Neural progenitor cell (in vitro differentiated cells): ENCODE measurements at regions not wholly inside any gene's neighbourhood (a gene's known extent, or its start where the extent isn't known, plus 50 kb on each side); places are given as distances from the start of the nearest gene placed in this dataset.
A peak's percentile ranks its signal among the peaks of the same experiment; 100 is the strongest.

Experiments
- DNase-seq: peaks from one replicate; pipeline ENCODE4 v3.0.0-alpha.2; 2016; ENCODE audit warnings: low spot score
- H2AFZ ChIP-seq: fragments of 200-600 bp; sonication (generic); replicated peaks from 2 replicates; pipeline ENCODE4 v1.6.1; 2016; ENCODE audit warnings: antibody characterized with exemption
- H3F3A ChIP-seq: fragments of 200-600 bp; sonication (generic); 2 replicates; pipeline ENCODE4 v1.6.1; 2016; ENCODE audit warnings: antibody characterized with exemption, low read depth
- H3K27ac ChIP-seq: fragments of 200-600 bp; sonication (generic); 2 replicates; pipeline ENCODE4 v1.5.1; 2016; ENCODE audit warnings: mild to moderate bottlenecking
- H3K27me3 ChIP-seq: fragments of 200-600 bp; sonication (generic); 2 replicates; pipeline ENCODE4 v1.6.1; 2016; ENCODE audit warnings: mild to moderate bottlenecking, moderate library complexity
- H3K36me3 ChIP-seq: fragments of 200-600 bp; sonication (generic); 2 replicates; pipeline ENCODE4 v1.5.1; 2016
- H3K4me1 ChIP-seq: fragments of 200-600 bp; sonication (generic); 2 replicates; pipeline ENCODE4 v1.6.1; 2016; ENCODE audit warnings: mixed run types
- H3K4me2 ChIP-seq: fragments of 200-600 bp; sonication (generic); 2 replicates; pipeline ENCODE4 v1.6.1; 2016
- H3K4me3 ChIP-seq: fragments of 200-600 bp; sonication (generic); 2 replicates; pipeline ENCODE4 v1.5.1; 2016
- H3K79me2 ChIP-seq: fragments of 200-600 bp; sonication (generic); 2 replicates; pipeline ENCODE4 v1.6.1; 2016; ENCODE audit warnings: low read depth
- H3K9ac ChIP-seq: fragments of 200-600 bp; sonication (generic); 2 replicates; pipeline ENCODE4 v1.6.1; 2016
- H3K9me3 ChIP-seq: fragments of 200-600 bp; sonication (generic); 2 replicates; pipeline ENCODE4 v1.5.1; 2016; ENCODE audit warnings: low read depth
- H4K20me1 ChIP-seq: fragments of 200-600 bp; sonication (generic); 2 replicates; pipeline ENCODE4 v1.6.1; 2016; ENCODE audit warnings: low read depth
- H3K27ac Mint-ChIP-seq: 3 replicates; pipeline ENCODE4 v1.8.0; 2021; ENCODE audit warnings: mixed read lengths
- H3K27me3 Mint-ChIP-seq: 2 replicates; pipeline ENCODE4 v1.8.0; 2022; ENCODE audit warnings: low read depth, mild to moderate bottlenecking, inconsistent platforms, moderate library complexity, mixed read lengths; ENCODE audit not compliant: insufficient read depth
- H3K36me3 Mint-ChIP-seq: 3 replicates; pipeline ENCODE4 v1.8.0; 2021; ENCODE audit warnings: mixed read lengths
- H3K4me1 Mint-ChIP-seq: 3 replicates; pipeline ENCODE4 v1.8.0; 2021; ENCODE audit warnings: mixed read lengths
- H3K4me3 Mint-ChIP-seq: 3 replicates; pipeline ENCODE4 v1.8.0; 2021; ENCODE audit warnings: mild to moderate bottlenecking, moderate library complexity, mixed read lengths
- H3K9me3 Mint-ChIP-seq: 3 replicates; pipeline ENCODE4 v1.8.0; 2020; ENCODE audit warnings: mixed read lengths
- EZH2 ChIP-seq: fragments of 200-600 bp; sonication (generic); IDR thresholded peaks from 2 replicates; pipeline ENCODE4 v1.6.1; 2017; ENCODE audit warnings: antibody characterized with exemption, mild to moderate bottlenecking, moderate library complexity
- EZH2phosphoT487 ChIP-seq: fragments of 200-600 bp; sonication (generic); IDR thresholded peaks from 2 replicates; pipeline ENCODE4 v1.6.1; 2017; ENCODE audit warnings: antibody characterized with exemption
- TF ChIP-seq, protein P1 (sequence below): fragments of 200-600 bp; sonication (generic); IDR thresholded peaks from 2 replicates; pipeline ENCODE4 v1.5.1; 2017; ENCODE audit warnings: antibody characterized with exemption, mild to moderate bottlenecking

DNA sequence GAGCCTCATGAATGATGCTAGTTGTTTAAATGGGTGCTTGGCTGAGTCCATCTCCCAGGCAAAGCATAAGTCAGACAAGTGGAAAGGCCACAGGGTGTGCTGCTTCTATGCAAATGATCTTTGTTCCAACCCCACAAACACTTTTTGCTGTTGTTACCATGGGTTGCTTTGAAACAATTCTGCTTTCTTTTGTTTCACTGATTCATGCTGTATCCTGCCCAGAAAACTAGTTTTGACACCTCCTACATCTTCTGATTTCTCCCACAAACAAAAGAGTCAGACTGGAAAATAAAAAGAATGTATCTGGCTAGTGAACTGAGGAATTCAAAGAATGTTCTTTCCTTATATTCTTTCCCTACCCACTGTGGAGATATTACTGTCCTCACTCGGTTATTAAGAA is 298.6 kb downstream of the DIRAS2 start:
- H3K9ac ChIP-seq, result no peak overlapping the region
- H3K79me2 ChIP-seq, result no peaks in the 10 kb centered on the region
- H3K4me3 Mint-ChIP-seq, result no peak overlapping the region
- TF ChIP-seq, protein P1, sequence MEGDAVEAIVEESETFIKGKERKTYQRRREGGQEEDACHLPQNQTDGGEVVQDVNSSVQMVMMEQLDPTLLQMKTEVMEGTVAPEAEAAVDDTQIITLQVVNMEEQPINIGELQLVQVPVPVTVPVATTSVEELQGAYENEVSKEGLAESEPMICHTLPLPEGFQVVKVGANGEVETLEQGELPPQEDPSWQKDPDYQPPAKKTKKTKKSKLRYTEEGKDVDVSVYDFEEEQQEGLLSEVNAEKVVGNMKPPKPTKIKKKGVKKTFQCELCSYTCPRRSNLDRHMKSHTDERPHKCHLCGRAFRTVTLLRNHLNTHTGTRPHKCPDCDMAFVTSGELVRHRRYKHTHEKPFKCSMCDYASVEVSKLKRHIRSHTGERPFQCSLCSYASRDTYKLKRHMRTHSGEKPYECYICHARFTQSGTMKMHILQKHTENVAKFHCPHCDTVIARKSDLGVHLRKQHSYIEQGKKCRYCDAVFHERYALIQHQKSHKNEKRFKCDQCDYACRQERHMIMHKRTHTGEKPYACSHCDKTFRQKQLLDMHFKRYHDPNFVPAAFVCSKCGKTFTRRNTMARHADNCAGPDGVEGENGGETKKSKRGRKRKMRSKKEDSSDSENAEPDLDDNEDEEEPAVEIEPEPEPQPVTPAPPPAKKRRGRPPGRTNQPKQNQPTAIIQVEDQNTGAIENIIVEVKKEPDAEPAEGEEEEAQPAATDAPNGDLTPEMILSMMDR, result no peak
- TF ChIP-seq EZH2, result no peak
- no peak for TF ChIP-seq EZH2phosphoT487
- peaks cover 14% of the 10 kb centered on the region for H3K4me1 ChIP-seq
- H3K27me3 ChIP-seq, result no peaks in the 10 kb centered on the region
- peaks cover 14% of the 10 kb centered on the region for H3K4me1 Mint-ChIP-seq
- no peaks in the 10 kb centered on the region for H3K9me3 ChIP-seq
- H3F3A ChIP-seq, result peaks cover 6% of the 10 kb centered on the region
- peak; percentile 39 for DNase-seq
- H3K36me3 ChIP-seq, result no peaks in the 10 kb centered on the region
- no peak overlapping the region for H3K27ac Mint-ChIP-seq
- H3K36me3 Mint-ChIP-seq, result no peaks in the 10 kb centered on the region
- no peak overlapping the region for H2AFZ ChIP-seq
- peak overlapping the region; percentile 53 for H3K4me2 ChIP-seq
- H4K20me1 ChIP-seq, result no peaks in the 10 kb centered on the region
- peak overlapping the region; percentile 43 for H3K27ac ChIP-seq
- no peak overlapping the region for H3K4me3 ChIP-seq
- no peaks in the 10 kb centered on the region for H3K9me3 Mint-ChIP-seq
- H3K27me3 Mint-ChIP-seq, result peaks cover 3% of the 10 kb centered on the region

DNA sequence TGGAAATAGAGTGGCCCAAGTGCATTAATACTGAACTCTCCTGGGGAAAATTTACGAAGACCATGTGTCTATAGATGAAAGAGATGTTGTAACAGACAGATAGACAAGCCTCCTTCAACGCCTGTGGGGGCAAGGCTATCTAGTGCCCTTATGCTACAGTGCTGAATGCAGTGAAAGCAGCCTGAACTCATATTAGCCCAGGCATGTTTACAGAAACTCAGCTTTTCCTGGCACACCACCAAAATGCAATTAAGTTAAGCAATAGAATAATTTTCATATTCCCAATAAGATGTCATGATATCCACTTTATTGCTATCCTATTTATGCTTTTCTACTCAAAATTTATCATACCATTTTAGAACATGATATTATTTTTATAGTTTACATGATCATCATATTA is 277.0 kb downstream of the DIRAS2 start:
- H3K27me3 Mint-ChIP-seq, result no peaks in the 10 kb centered on the region
- no peak for DNase-seq
- no peaks in the 10 kb centered on the region for H3K36me3 Mint-ChIP-seq
- Histone ChIP-seq H3K27me3 (no peaks in the 10 kb centered on the region), H3K36me3 (no peaks in the 10 kb centered on the region), H3K4me1 (peaks cover 10% of the 10 kb centered on the region), H4K20me1 (no peaks in the 10 kb centered on the region), H3K79me2 (no peaks in the 10 kb centered on the region), H3K9me3 (no peaks in the 10 kb centered on the region), H2AFZ (no peak overlapping the region), H3K27ac (no peak overlapping the region), H3F3A (no peaks in the 10 kb centered on the region), H3K4me3 (no peak overlapping the region), H3K4me2 (no peak overlapping the region), H3K9ac (no peak overlapping the region)
- H3K4me3 Mint-ChIP-seq, result no peak overlapping the region
- no peak overlapping the region for H3K27ac Mint-ChIP-seq
- TF ChIP-seq EZH2phosphoT487 (no peak), EZH2 (no peak)
- TF ChIP-seq, protein P1, result no peak
- no peaks in the 10 kb centered on the region for H3K4me1 Mint-ChIP-seq
- H3K9me3 Mint-ChIP-seq, result no peaks in the 10 kb centered on the region

DNA sequence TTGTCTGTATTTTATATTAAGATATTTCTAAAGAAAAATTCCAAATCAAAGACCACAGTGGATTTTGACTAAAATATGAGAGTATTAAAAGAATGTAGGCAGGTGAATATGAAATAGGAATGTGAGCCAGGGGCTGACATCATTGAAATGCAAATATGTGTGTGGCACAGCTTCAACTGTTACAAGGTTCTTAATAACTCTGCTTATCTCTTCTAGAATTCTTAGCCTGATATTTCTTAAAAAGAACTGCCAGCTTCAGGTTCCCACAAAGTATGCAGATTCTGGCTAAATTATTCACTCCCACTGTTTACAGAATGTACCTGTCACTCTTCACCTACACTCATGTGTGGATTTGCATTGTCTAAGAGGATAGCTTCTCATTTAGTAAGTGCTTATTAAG is 274.4 kb downstream of the DIRAS2 start:
- Histone ChIP-seq H3K9me3 (no peaks in the 10 kb centered on the region), H3K27ac (no peak overlapping the region), H3K4me1 (peaks cover 10% of the 10 kb centered on the region), H3K36me3 (no peaks in the 10 kb centered on the region), H3K4me2 (no peak overlapping the region), H4K20me1 (no peaks in the 10 kb centered on the region), H2AFZ (no peak overlapping the region), H3F3A (no peaks in the 10 kb centered on the region), H3K79me2 (no peaks in the 10 kb centered on the region), H3K9ac (no peak overlapping the region), H3K4me3 (no peak overlapping the region), H3K27me3 (no peaks in the 10 kb centered on the region)
- Mint-ChIP-seq H3K4me1 (no peaks in the 10 kb centered on the region), H3K36me3 (no peaks in the 10 kb centered on the region), H3K4me3 (no peak overlapping the region), H3K9me3 (no peaks in the 10 kb centered on the region), H3K27me3 (no peaks in the 10 kb centered on the region), H3K27ac (no peak overlapping the region)
- TF ChIP-seq EZH2, result no peak
- TF ChIP-seq, protein P1, result no peak
- no peak for TF ChIP-seq EZH2phosphoT487
- DNase-seq, result no peak
